IMR-90 (cell line): ENCODE measurements at regions not wholly inside any gene's neighbourhood (a gene's known extent, or its start where the extent isn't known, plus 50 kb on each side); places are given as distances from the start of the nearest gene placed in this dataset.

Experiments used
- ATAC-seq: fragments of 200-7000 bp; cut with Tn5 transposase; 2 replicates; pipeline ENCODE4 v1.9.1; 2020; ENCODE audit warnings: low read depth, mild to moderate bottlenecking, moderate library complexity
- BruUV-seq: library from RNA; stranded (reverse); fragments of 400-500 nt; replicated peaks from 2 replicates; lab custom pipeline; 2021; lab: Mats Ljungman, UMichigan
- CTCF ChIA-PET: fragments of 300-600 bp; formaldehyde crosslinking; extraction: SDS; loops from one replicate; lab custom pipeline; 2021; ENCODE audit warnings: antibody characterized with exemption; lab: Yijun Ruan, JAX
- POLR2A ChIA-PET: fragments of 300-600 bp; sonication (Branson Sonifier 250); formaldehyde crosslinking; loops from one replicate; lab custom pipeline; 2022; ENCODE audit warnings: antibody characterized with exemption; ENCODE audit not compliant: unreplicated experiment; lab: Charles Lee
- DNase-seq: peaks from one replicate; pipeline ENCODE4 v3.0.0; 2013
- H2AFZ ChIP-seq: replicated peaks from 2 replicates; pipeline ENCODE3; 2013; ENCODE audit warnings: low read length, mild to moderate bottlenecking; ENCODE audit not compliant: poor library complexity
- H2AK5ac ChIP-seq: 2 replicates; pipeline ENCODE4 v1.6.1; 2013; ENCODE audit warnings: low read depth, low read length, inconsistent platforms
- H2AK9ac ChIP-seq: replicated peaks from 2 replicates; pipeline ENCODE3; 2013; ENCODE audit warnings: mild to moderate bottlenecking, low read depth, low read length, moderate library complexity; ENCODE audit not compliant: poor library complexity
- H2BK120ac ChIP-seq: 2 replicates; pipeline ENCODE4 v1.6.1; 2013; ENCODE audit warnings: low read depth, low read length, inconsistent platforms
- H2BK15ac ChIP-seq: 3 replicates; pipeline ENCODE4 v1.6.1; 2013; ENCODE audit warnings: low read depth, low read length, inconsistent platforms
- H2BK20ac ChIP-seq: 2 replicates; pipeline ENCODE4 v1.6.1; 2013; ENCODE audit warnings: low read depth, mild to moderate bottlenecking, inconsistent platforms, low read length, moderate library complexity
- H2BK5ac ChIP-seq: 2 replicates; pipeline ENCODE4 v1.6.1; 2013; ENCODE audit warnings: mild to moderate bottlenecking, low read depth, low read length, inconsistent platforms; ENCODE audit not compliant: poor library complexity, severe bottlenecking
- H3K14ac ChIP-seq: replicated peaks from 2 replicates; pipeline ENCODE4 v1.6.1; 2013; ENCODE audit warnings: low read depth, low read length, inconsistent platforms
- H3K18ac ChIP-seq: 2 replicates; pipeline ENCODE4 v1.6.1; 2013; ENCODE audit warnings: low read depth, low read length, control low read depth
- H3K23ac ChIP-seq: 2 replicates; pipeline ENCODE4 v1.6.1; 2013; ENCODE audit warnings: low read depth, low read length, inconsistent platforms
- H3K27ac ChIP-seq: 2 replicates; pipeline ENCODE4 v1.5.1; 2013; ENCODE audit warnings: mild to moderate bottlenecking, control low read depth, low read length; ENCODE audit not compliant: insufficient read depth
- H3K27me3 ChIP-seq: 2 replicates; pipeline ENCODE4 v1.6.1; 2013; ENCODE audit warnings: low read length; ENCODE audit not compliant: control insufficient read depth, insufficient read depth
- H3K36me3 ChIP-seq: 2 replicates; pipeline ENCODE4 v1.6.1; 2013; ENCODE audit warnings: low read length, mixed read lengths; ENCODE audit not compliant: control insufficient read depth, insufficient read depth
- H3K4ac ChIP-seq: 2 replicates; pipeline ENCODE4 v1.6.1; 2013; ENCODE audit warnings: low read depth, low read length, inconsistent platforms
- H3K4me1 ChIP-seq: 2 replicates; pipeline ENCODE4 v1.6.1; 2013; ENCODE audit warnings: low read length, mixed read lengths; ENCODE audit not compliant: control insufficient read depth, insufficient read depth
- H3K4me2 ChIP-seq: 2 replicates; pipeline ENCODE4 v1.6.1; 2013; ENCODE audit warnings: low read depth, mild to moderate bottlenecking, control low read depth, low read length, moderate library complexity
- H3K4me3 ChIP-seq: 2 replicates; pipeline ENCODE4 v1.5.1; 2013; ENCODE audit warnings: low read depth, mild to moderate bottlenecking, control low read depth, low read length, moderate library complexity; ENCODE audit not compliant: insufficient read depth
- H3K56ac ChIP-seq: 2 replicates; pipeline ENCODE4 v1.6.1; 2013; ENCODE audit warnings: low read length, inconsistent platforms; ENCODE audit not compliant: insufficient read depth; ENCODE audit errors: extremely low read depth
- H3K79me1 ChIP-seq, 2 experiments: 2 replicates each; pipeline ENCODE4 v1.6.1; 2013; ENCODE audit warnings: low read length in 2 of 2, inconsistent platforms in 1 of 2, low read depth in 1 of 2
- H3K9ac ChIP-seq: 2 replicates; pipeline ENCODE4 v1.6.1; 2013; ENCODE audit warnings: low read depth, low read length, control low read depth
- H3K9me1 ChIP-seq: 2 replicates; pipeline ENCODE4 v1.6.1; 2013; ENCODE audit warnings: low read length, inconsistent platforms; ENCODE audit not compliant: insufficient read depth
- H3K9me3 ChIP-seq: 2 replicates; pipeline ENCODE4 v1.6.1; 2013; ENCODE audit warnings: low read length; ENCODE audit not compliant: control insufficient read depth, insufficient read depth
- H4K20me1 ChIP-seq: 2 replicates; pipeline ENCODE4 v1.6.1; 2013; ENCODE audit warnings: low read length, inconsistent platforms; ENCODE audit not compliant: insufficient read depth
- H4K5ac ChIP-seq: 2 replicates; pipeline ENCODE4 v1.6.1; 2013; ENCODE audit warnings: mild to moderate bottlenecking, low read depth, low read length, control low read depth
- H4K8ac ChIP-seq, 2 experiments: 2 replicates each; pipeline ENCODE4 v1.6.1; 2013; ENCODE audit warnings: low read depth in 2 of 2, low read length in 2 of 2, control low read depth in 1 of 2, inconsistent platforms in 1 of 2
- H4K91ac ChIP-seq: 2 replicates; pipeline ENCODE4 v1.6.1; 2013; ENCODE audit warnings: low read depth, low read length, inconsistent platforms; ENCODE audit not compliant: insufficient read depth
- CHD1 ChIP-seq: IDR thresholded peaks from 2 replicates; pipeline ENCODE4 v1.6.1; 2012; ENCODE audit warnings: low read depth, low read length, improper control_type of control experiment
- POLR2A ChIP-seq: IDR thresholded peaks from 2 replicates; pipeline ENCODE4 v1.6.1; 2012; ENCODE audit warnings: mild to moderate bottlenecking, low read depth, low read length
- WGBS, 2 experiments: methylation state at CpG; one replicate each; pipeline versions ENCODE4 v1.1.5 to v1.1.7; 2013; ENCODE audit warnings: missing lambda C conversion rate in 2 of 2; ENCODE audit not compliant: insufficient read length in 1 of 2; ENCODE audit errors: extremely low coverage in 2 of 2; 5-methylcytosine and 5-hydroxymethylcytosine counted together
- dilution Hi-C: fragments of 300-500 bp; cut with HindIII; formaldehyde crosslinking; loops from one replicate; pipeline ENCODE4 v1.14.3; 2018; ENCODE audit warnings: low sequenced_read_pairs; ENCODE audit not compliant: unreplicated experiment
- in situ Hi-C: fragments of 300-500 bp; cut with MboI; formaldehyde crosslinking; loops from 3 replicates; pipeline ENCODE4 v1.14.3; 2019; ENCODE audit warnings: low sequenced_read_pairs, inconsistent platforms, mixed read lengths
- intact Hi-C: fragments of 100-400 bp; cut with micrococcal nuclease; formaldehyde crosslinking; loops from 2 replicates; pipeline ENCODE4 v1.10.0; 2022

DNA sequence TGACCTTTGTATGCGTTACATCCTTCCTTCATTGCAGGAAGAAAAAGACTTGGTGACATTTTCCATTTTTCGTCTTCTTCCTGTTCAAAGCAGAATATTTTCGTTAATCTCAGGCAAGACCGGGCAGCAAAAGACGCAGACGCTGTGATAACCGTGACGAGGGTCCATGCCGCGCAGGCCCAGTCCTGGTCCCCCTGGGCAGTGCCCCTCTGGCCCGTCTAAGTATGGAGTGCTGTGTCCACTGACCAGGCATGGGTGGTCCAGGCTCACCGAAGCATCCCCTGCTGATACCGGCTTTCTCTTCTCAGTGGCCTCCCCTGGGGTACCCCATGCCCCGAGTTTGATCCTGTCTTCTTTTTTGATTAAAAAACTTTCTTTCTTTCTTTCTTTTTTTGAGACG is 135.2 kb upstream of the ASB18 start:
- Histone ChIP-seq H4K91ac (no peak overlapping the region), H2BK5ac (no peak overlapping the region), H3K4me1 (no peaks in the 10 kb centered on the region), H2BK120ac (no peak overlapping the region), H3K9me3 (peaks cover 12% of the 10 kb centered on the region; the same call in 1 of the 2 replicates), H3K23ac (no peak overlapping the region), H4K5ac (no peak overlapping the region), H3K56ac (no peak overlapping the region), H2AFZ (no peak overlapping the region), H3K9me1 (no peaks in the 10 kb centered on the region), H2BK15ac (no peak overlapping the region), H3K27ac (no peak overlapping the region), H3K9ac (no peak overlapping the region), H3K4me2 (no peak overlapping the region), H4K8ac (no peak overlapping the region), H3K18ac (no peak overlapping the region), H4K20me1 (no peaks in the 10 kb centered on the region), H3K14ac (no peak overlapping the region), H2AK5ac (no peak overlapping the region), H3K4ac (no peak overlapping the region), H2BK20ac (no peak overlapping the region), H2AK9ac (no peak overlapping the region), H3K27me3 (no peaks in the 10 kb centered on the region), H3K4me3 (no peak overlapping the region), H3K36me3 (no peaks in the 10 kb centered on the region), H3K79me1 (no peaks in the 10 kb centered on the region)
- intact Hi-C loops (no loop called here), in situ Hi-C loops (no loop called here), dilution Hi-C loops (no loop called here)
- no TSS peak for BruUV-seq
- DNase-seq (no peak), ATAC-seq (no peak)
- WGBS, 2 experiments, result 85% methylated on average over 12 of the region's 15 CpGs; no CpG with 5 or more reads in 1 of the 2 experiments
- no peak for TF ChIP-seq CHD1
- no peak for TF ChIP-seq POLR2A
- POLR2A ChIA-PET, result no interaction called here
- CTCF ChIA-PET, result no interaction called here
